ENCODE measurements at regions not wholly inside any gene's neighbourhood (a gene's known extent, or its start where the extent isn't known, plus 50 kb on each side); places are given as distances from the start of the nearest gene placed in this dataset.

DNA sequence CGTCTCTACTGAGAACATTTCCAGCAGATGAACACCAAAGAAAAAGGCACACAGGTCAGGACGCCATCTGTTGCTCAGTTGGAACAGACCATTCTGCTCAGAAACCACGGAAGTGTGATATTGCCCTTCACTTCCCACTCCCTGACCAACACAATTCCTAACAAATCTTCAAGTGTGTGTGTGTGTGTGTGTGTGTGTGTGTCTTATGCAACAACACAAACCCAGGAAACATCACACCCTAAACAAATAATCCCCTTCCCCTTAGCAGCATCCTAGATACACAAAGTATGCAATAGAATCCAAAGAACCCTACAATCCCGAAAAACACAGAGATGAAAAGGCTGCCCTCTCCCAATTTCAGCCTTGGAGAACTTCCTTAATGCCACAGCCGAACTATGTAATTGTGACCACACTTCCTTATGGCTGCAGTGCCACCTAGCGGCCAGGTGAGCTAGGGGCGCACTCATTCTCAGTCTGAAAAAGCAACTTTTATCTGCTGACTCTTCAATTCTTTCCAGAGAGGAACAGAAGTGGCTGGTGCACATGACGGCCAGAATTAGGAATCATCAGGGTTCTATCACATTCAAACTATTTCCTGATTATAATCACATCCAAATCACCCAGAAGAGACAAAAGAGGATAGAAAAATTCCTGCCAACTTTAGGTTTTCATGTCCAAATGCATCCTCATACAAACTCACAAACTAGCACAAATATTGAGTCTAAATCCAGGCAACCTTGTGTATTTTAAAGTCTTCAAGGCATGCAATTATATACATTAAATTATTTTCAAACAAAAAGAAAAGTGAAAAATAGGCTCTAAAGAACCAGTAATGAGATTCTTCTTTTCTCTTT is 164.9 kb downstream of the DHX15 start:
- Histone ChIP-seq H3K27me3 (ENCODE audit: insufficient read depth, poor library complexity, severe bottlenecking) (no peaks in the 10 kb centered on the region), H3K27ac (replicated peaks) (no peak overlapping the region), H3K4me3 (replicated peaks; ENCODE audit: insufficient read depth, low read length) (no peak overlapping the region)
- TF ChIP-seq CTCF (IDR thresholded peaks at IDR 0.05; ENCODE audit: insufficient read depth, low read length), result peak; percentile 91
- no peak for TF ChIP-seq GABPA (IDR thresholded peaks at IDR 0.05; ENCODE audit: low read depth)
- TF ChIP-seq REST (IDR thresholded peaks at IDR 0.05; ENCODE audit: insufficient replicate concordance, low read depth), result no peak
- TF ChIP-seq POLR2AphosphoS5 (IDR thresholded peaks at IDR 0.05; ENCODE audit: low read depth), result no peak
- peak; percentile 28; the same call in 1 of the 2 replicates for TF ChIP-seq SPI1 (IDR thresholded peaks at IDR 0.05; ENCODE audit: borderline replicate concordance, low read depth)
- DNase-seq (ENCODE audit: low read depth in 1 of 2, low spot score in 1 of 2), result peak; percentile 22 to 60

- no peak overlapping the region for H3K4me3 ChIP-seq (replicated peaks; ENCODE audit: insufficient read depth, low read length)
Observed at GRCh38 chr4:24417206-24417605, 167.1 kb downstream of the DHX15 start.

More at GRCh38 chr4:24417206-24417605, 167.1 kb downstream of the DHX15 start:
- H3K27ac ChIP-seq (replicated peaks), result no peak overlapping the region
- H3K27me3 ChIP-seq (ENCODE audit: insufficient read depth, poor library complexity, severe bottlenecking), result peaks cover 3% of the 10 kb centered on the region
- no peak for DNase-seq (ENCODE audit: low read depth in 1 of 2, low spot score in 1 of 2)
- TF ChIP-seq SPI1 (IDR thresholded peaks at IDR 0.05; ENCODE audit: borderline replicate concordance, low read depth) (no peak), GABPA (IDR thresholded peaks at IDR 0.05; ENCODE audit: low read depth) (no peak), CTCF (IDR thresholded peaks at IDR 0.05; ENCODE audit: insufficient read depth, low read length) (no peak), REST (IDR thresholded peaks at IDR 0.05; ENCODE audit: insufficient replicate concordance, low read depth) (no peak), POLR2AphosphoS5 (IDR thresholded peaks at IDR 0.05; ENCODE audit: low read depth) (no peak)

All from HL-60 (cell line).